Stimulated activated naive CD8-positive, alpha-beta T cell treated with anti-CD3 and anti-CD28 coated beads, Interleukin-15, Interleukin-2, amounts not matched to agents 100 U/mL and 50 U/mL, for 24 hours (primary cell): ENCODE measurements at regions not wholly inside any gene's neighbourhood (a gene's known extent, or its start where the extent isn't known, plus 50 kb on each side); places are given as distances from the start of the nearest gene placed in this dataset.
"Not testable (repeated sequence)": the region's sequence is repeated elsewhere in the genome, so short reads cannot be mapped to it uniquely, and the experiment has no call there.

Experiments used
- ATAC-seq: fragments of 150-1000 bp; cut with Tn5 transposase; one replicate; pipeline ENCODE4 v1.10.0; 2021
- DNase-seq: peaks from one replicate; pipeline ENCODE4 v3.0.0; 2021

- no peak for DNase-seq
- no peak for ATAC-seq
Measured at GRCh38 chr6:97456070-97456469, 173.1 kb upstream of the MMS22L start.

DNA sequence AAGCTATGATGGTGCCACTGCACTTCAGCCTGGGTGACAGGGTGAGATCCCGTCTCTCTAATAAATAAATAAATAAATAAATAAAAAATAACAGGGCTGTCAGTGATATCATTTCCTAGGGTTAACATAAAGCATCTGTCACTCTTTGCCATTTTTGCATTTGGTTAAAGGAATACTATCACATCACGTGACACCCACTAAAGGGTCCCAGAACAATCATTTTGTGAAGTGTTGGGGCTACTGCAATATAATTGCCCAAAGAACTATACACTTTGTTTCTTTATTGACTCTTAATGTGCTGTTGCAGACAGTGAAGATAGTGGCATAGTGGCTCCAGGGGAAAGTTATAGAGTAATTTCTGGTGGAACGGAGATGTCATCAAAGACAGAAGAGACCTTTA is 176.5 kb upstream of the MMS22L start:
- no peak for ATAC-seq

GRCh38 chr6:97459986-97460385 is 177.0 kb upstream of the MMS22L start:
- DNase-seq (no peak), ATAC-seq (no peak)

More for the DNA sequence above, 176.5 kb upstream of the MMS22L start:
- no peak for DNase-seq

GRCh38 chr6:97460394-97461080 is 177.5 kb upstream of the MMS22L start:
- no peak for ATAC-seq

GRCh38 chr6:97461218-97461617 is 178.2 kb upstream of the MMS22L start:
- no peak for ATAC-seq

More at GRCh38 chr6:97460394-97461080, 177.5 kb upstream of the MMS22L start:
- no peak for DNase-seq

GRCh38 chr6:97462031-97462430 is 179.0 kb upstream of the MMS22L start:
- DNase-seq: no peak
- no peak for ATAC-seq

More at GRCh38 chr6:97461218-97461617, 178.2 kb upstream of the MMS22L start:
- no peak for DNase-seq

- ATAC-seq: no peak
- DNase-seq: no peak
Measured at GRCh38 chr6:97462938-97463598, 180.1 kb upstream of the MMS22L start.

- no peak for DNase-seq
- no peak for ATAC-seq
Measured at GRCh38 chr6:97465877-97466561, 183.0 kb upstream of the MMS22L start.

DNA sequence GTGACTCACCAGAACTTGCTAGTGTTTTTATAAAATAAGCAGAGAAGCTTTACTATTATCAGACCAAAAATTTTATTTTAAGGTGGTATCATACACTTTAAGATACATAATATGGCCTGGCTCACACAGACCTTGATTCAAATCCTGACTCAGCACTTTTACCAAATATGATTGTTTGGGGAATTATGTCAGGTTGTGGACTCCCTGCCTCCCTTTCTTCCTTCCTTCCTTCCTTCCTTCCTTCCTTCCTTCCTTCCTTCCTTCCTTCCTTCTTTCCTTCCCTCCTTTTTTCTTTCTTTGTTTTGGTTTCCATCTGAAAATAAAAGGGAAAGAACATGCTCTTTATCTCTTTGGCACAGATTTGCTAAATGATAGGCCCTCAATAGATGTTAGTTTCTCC is 186.0 kb upstream of the MMS22L start:
- ATAC-seq (no peak), DNase-seq (no peak)

DNA sequence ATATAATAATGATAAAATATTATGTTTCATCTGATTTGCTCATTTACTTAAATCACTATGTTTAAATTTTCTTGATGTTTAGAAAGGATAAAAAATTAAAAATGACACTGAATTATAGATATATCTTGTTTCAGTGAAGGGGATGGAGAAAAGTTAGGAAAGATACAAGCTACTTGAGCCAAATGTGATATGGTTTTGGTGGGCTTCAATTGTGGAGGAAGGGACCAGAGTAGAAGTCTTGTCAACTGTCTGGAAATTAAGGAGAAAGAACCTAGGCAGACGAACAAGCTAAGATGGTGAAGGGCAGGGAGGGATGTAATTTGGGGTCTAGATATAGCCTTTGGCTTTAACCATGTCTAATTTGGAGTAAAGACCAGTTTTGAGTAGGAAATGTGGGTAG is 186.4 kb upstream of the MMS22L start:
- ATAC-seq (no peak), DNase-seq (no peak)

DNA sequence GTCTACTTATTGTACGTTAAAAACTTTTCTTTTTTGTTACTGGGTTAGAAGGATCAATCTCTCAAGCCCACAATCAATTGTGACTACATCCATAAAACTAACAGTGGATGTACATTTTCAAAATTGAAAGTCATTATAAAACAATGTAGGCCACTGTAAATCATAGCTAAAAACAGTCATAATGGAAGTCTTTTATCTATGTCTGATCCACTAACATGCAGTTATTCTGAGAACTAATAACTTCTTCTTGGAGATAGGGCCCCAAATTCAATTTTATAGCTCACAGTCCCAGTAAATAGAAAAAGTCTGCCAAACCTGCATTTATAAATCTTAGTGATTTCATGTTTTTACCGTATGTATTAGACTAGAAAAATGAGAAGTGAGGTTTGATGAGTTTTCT is 187.3 kb upstream of the MMS22L start:
- ATAC-seq: no peak
- no peak for DNase-seq

DNA sequence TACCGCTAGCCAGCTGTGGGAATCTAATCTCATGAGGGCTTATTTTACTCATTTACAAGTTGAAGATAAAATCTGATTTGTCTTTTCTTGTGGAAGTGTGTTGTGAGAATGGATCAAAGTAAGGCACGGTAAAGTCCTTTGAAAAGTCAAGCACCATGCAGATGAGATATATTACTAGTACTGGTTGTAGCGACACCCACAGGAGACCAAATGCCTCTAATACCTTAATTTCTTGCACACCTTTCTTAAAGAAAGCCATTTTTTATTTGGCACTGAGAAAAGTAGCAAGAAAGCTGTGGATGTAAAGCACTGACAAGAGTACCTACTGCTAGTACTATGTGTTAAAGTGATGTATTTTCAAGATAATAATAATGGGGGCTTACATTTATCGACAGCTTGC is 191.0 kb upstream of the MMS22L start:
- no peak for DNase-seq
- no peak for ATAC-seq

DNA sequence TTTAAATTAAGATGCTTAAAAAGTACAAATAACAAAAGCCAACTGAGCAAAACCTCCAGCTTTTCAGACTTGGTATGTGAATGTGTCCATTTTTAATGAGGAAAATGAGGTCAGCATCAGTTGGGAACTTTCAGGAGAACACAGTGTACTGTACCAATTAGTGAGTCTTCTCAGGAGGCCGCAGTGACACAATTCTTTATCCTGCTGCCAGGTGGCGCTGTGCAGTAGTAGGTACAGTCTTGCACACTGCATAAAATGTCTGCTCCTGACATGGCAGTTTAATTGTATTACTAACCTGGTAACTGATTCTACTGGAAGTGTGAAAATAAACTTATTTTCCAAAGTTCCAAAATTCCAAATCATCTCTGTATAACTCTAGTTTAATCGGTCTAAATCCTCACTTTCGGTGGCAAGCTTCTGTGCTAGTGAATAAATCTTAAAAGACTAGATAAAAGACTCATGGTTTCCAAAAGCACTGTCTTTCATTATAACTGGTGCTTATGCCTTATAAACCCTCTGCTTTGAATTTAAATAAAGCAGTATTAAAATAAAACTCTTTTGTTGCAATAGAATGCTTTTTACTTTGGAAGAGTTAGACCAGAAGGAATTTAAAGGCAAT is 214.8 kb upstream of the MMS22L start:
- DNase-seq (peak; percentile 59), ATAC-seq (peak; percentile 95)

- ATAC-seq (no peak), DNase-seq (no peak)
Measured at GRCh38 chr6:97501853-97502252, 218.8 kb upstream of the MMS22L start.

DNA sequence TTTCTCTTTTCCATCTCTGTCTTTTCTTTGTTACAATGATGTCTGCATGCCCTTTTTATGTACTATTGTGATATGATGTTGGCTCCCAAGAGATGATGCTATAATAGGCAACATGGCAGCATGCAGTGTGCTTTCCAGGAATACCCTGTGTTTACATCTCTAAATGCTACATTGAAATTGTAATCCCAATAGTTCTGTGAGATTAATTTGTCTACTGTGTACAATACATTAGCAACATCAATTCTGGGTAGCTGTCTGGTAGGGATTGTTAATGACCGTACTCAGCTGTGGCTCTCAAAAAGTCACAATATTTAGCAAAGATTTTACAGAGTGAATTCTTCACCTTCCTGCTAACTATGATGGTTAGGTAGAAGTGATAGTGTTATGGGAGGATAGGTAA is 225.6 kb upstream of the MMS22L start:
- ATAC-seq (no peak), DNase-seq (no peak)

DNA sequence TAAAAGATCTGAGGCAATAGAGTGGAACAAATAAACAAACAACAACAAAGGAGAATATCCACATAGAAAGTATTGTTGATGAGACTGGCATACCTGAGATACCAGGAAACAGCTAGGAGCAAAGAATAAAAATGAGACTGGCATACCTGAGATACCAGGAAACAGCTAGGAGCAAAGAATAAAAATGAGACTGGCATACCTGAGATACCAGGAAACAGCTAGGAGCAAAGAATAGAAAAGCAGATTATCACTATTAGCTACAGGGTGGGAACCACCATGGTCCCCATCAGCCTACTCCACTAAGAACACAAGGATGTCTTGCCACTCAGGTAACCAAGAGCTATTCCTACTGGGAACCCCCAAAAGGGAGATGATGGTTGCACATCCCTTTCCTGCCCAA is 230.2 kb upstream of the MMS22L start:
- ATAC-seq, DNase-seq: not testable (repeated sequence)

DNA sequence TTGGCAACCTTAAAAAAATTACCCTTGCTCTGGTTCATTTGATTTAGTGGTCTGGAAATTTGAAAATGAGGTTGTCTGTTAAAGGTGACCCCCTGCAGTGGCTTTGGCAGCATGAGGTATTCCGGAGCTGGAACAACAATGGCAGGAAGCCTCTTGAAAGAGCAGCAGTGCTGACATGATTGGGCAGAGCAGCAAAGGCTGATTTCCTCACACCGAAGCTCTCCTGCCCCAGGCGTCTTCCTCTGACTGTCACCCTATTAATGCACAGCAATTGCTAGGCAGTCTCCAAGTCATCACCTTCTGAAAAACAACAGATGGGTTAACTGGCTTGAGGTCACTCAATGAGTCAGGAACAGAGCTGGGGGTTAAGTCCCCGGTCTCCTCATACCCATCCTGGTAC is 241.8 kb upstream of the MMS22L start:
- DNase-seq: no peak
- ATAC-seq: no peak

DNA sequence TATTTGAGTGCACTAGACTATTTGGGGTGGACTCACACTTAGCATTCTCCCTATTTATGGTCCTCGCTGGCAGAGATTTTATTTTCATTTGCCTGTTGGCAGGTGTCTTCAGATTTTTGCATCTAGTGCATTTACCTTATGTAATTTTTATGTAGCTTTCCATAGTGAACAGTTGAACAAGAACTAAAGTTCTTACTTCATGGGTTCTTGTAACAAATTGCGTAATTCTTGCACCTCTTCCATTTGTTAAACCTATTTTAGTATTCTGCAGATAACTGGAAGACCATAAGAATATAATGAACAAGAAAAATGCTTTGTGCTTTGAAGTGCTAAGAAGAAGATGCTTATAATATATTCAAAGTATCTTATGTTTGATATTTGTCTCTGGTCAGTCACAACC is 252.8 kb upstream of the MMS22L start:
- no peak for ATAC-seq

GRCh38 chr6:97548354-97548753 is 265.3 kb upstream of the MMS22L start:
- no peak for ATAC-seq
- no peak for DNase-seq

More for the DNA sequence above, 252.8 kb upstream of the MMS22L start:
- DNase-seq: no peak

- ATAC-seq (no peak), DNase-seq (no peak)
Measured at GRCh38 chr6:97557355-97557754, 274.3 kb upstream of the MMS22L start.

- DNase-seq (no peak), ATAC-seq (no peak)
Measured at GRCh38 chr6:97563529-97563928, 280.5 kb upstream of the MMS22L start.

- DNase-seq (no peak), ATAC-seq (no peak)
Measured at GRCh38 chr6:97572943-97573342, 289.9 kb upstream of the MMS22L start.

GRCh38 chr6:97586344-97586743 is 303.3 kb upstream of the MMS22L start:
- DNase-seq (no peak), ATAC-seq (no peak)
